ENCODE measurements at regions not wholly inside any gene's neighbourhood (a gene's known extent, or its start where the extent isn't known, plus 50 kb on each side); places are given as distances from the start of the nearest gene placed in this dataset.

- no peaks in the 10 kb centered on the region for H3K27me3 ChIP-seq (ENCODE audit: control insufficient read depth, insufficient read depth, low read length)
- ChIA-PET POLR2A (no interaction called here), CTCF (no interaction called here)
- H3K4me3 ChIP-seq (ENCODE audit: low read depth, low read length), result no peak overlapping the region
- DNase-seq (ENCODE audit: low read depth), result no peak
- TF ChIP-seq CTCF (IDR thresholded peaks at IDR 0.05; ENCODE audit: insufficient read depth, low read depth, low read length), result no peak
- no peaks in the 10 kb centered on the region for H3K36me3 ChIP-seq (ENCODE audit: control insufficient read depth, insufficient read depth, low read length)
Measured at GRCh38 chr20:56143759-56144158, 104.8 kb upstream of the MC3R start.

GRCh38 chr20:56151834-56152233 lies 96.7 kb upstream of the MC3R start:
- DNase-seq (ENCODE audit: low read depth), result no peak
- ChIA-PET POLR2A (no interaction called here), CTCF (no interaction called here)
- no peak for TF ChIP-seq CTCF (IDR thresholded peaks at IDR 0.05; ENCODE audit: insufficient read depth, low read depth, low read length)
- Histone ChIP-seq H3K36me3 (ENCODE audit: control insufficient read depth, insufficient read depth, low read length) (no peaks in the 10 kb centered on the region), H3K27me3 (ENCODE audit: control insufficient read depth, insufficient read depth, low read length) (no peaks in the 10 kb centered on the region), H3K4me3 (ENCODE audit: low read depth, low read length) (no peak overlapping the region)

DNA sequence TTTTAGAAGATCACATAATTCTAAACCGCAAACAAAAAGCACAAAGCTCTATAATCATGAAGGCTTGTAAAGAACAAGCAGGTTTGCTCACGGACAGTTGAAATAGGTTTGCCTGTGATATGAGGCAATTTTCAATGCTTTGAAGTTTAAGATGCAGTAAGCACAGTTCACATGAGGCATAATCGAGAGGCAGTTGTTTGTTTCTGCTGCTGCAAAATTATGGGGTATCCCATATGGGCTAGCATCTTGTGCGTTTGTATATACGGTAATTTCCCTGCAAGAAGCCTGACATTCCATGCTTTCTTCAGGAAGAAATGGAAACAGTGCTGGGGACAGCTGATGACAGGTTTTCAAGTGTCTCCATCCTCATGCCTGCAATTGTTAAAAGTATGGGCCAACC lies 94.6 kb upstream of the MC3R start:
- no peak for DNase-seq (ENCODE audit: low read depth)
- H3K36me3 ChIP-seq (ENCODE audit: control insufficient read depth, insufficient read depth, low read length), result no peaks in the 10 kb centered on the region
- no peak overlapping the region for H3K4me3 ChIP-seq (ENCODE audit: low read depth, low read length)
- ChIA-PET POLR2A (no interaction called here), CTCF (no interaction called here)
- TF ChIP-seq CTCF (IDR thresholded peaks at IDR 0.05; ENCODE audit: insufficient read depth, low read depth, low read length), result no peak
- no peaks in the 10 kb centered on the region for H3K27me3 ChIP-seq (ENCODE audit: control insufficient read depth, insufficient read depth, low read length)

- POLR2A ChIA-PET, result no interaction called here
Measured at GRCh38 chr20:56155625-56156024, 92.9 kb upstream of the MC3R start.

GRCh38 chr20:56157530-56158203 lies 90.9 kb upstream of the MC3R start:
- TF ChIP-seq CTCF (IDR thresholded peaks at IDR 0.05; ENCODE audit: insufficient read depth, low read depth, low read length), result no peak
- DNase-seq (ENCODE audit: low read depth), result no peak
- no peak overlapping the region for H3K4me3 ChIP-seq (ENCODE audit: low read depth, low read length)
- CTCF ChIA-PET, result no interaction called here
- POLR2A ChIA-PET, result no interaction called here
- H3K36me3 ChIP-seq (ENCODE audit: control insufficient read depth, insufficient read depth, low read length), result no peaks in the 10 kb centered on the region
- H3K27me3 ChIP-seq (ENCODE audit: control insufficient read depth, insufficient read depth, low read length), result no peaks in the 10 kb centered on the region; the same call in 1 of the 2 replicates

More at GRCh38 chr20:56155625-56156024, 92.9 kb upstream of the MC3R start:
- no peak for TF ChIP-seq CTCF (IDR thresholded peaks at IDR 0.05; ENCODE audit: insufficient read depth, low read depth, low read length)
- Histone ChIP-seq H3K36me3 (ENCODE audit: control insufficient read depth, insufficient read depth, low read length) (no peaks in the 10 kb centered on the region), H3K27me3 (ENCODE audit: control insufficient read depth, insufficient read depth, low read length) (no peaks in the 10 kb centered on the region; the same call in 1 of the 2 replicates), H3K4me3 (ENCODE audit: low read depth, low read length) (no peak overlapping the region)
- DNase-seq (ENCODE audit: low read depth), result no peak
- CTCF ChIA-PET, result no interaction called here
